Activated T-cell treated with anti-CD3 and anti-CD28 coated beads, Interleukin-2, amount 50 U/mL, for 24 hours (primary cell): ENCODE measurements at regions not wholly inside any gene's neighbourhood (a gene's known extent, or its start where the extent isn't known, plus 50 kb on each side); places are given as distances from the start of the nearest gene placed in this dataset.

ENCODE experiments used
- DNase-seq: peaks from one replicate; pipeline ENCODE4 v3.0.0-alpha.2; 2020
- H3K27ac Mint-ChIP-seq: 2 replicates; pipeline ENCODE4 v1.8.0; 2020; ENCODE audit warnings: mild to moderate bottlenecking, mixed read lengths
- H3K27me3 Mint-ChIP-seq: 2 replicates; pipeline ENCODE4 v1.8.0; 2020; ENCODE audit warnings: mixed read lengths
- H3K36me3 Mint-ChIP-seq: 2 replicates; pipeline ENCODE4 v1.8.0; 2020; ENCODE audit warnings: low read depth, mixed read lengths
- H3K4me1 Mint-ChIP-seq: 2 replicates; pipeline ENCODE4 v1.8.0; 2020; ENCODE audit warnings: low read depth, mixed read lengths
- H3K4me3 Mint-ChIP-seq: 2 replicates; pipeline ENCODE4 v1.8.0; 2020; ENCODE audit warnings: mild to moderate bottlenecking, moderate library complexity, mixed read lengths
- H3K9me3 Mint-ChIP-seq: 2 replicates; pipeline ENCODE4 v1.8.0; 2020; ENCODE audit warnings: mixed read lengths

DNA sequence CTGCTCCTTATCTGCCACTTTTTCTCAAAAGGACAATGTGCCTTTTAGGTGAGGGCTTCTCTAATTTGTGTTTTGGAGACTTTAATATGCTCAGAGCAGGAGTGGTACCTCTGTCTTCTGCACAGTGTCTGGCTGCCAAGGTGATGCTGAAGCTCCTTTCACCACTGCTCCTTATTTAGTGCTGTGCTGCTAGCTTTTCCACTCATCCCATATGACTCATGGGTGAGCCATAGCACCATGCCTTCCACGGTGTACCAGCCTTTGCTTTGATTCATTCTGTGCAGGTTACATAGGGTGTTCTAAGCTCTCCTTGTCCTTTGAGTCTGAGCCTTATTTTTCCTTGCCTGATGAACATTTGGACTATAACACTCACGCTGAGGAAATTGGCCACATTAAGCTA lies 202.4 kb downstream of the ARL6IP6 start:
- H3K9me3 Mint-ChIP-seq = no peaks in the 10 kb centered on the region
- no peak overlapping the region for H3K4me3 Mint-ChIP-seq
- no peak overlapping the region for H3K27ac Mint-ChIP-seq
- DNase-seq = no peak
- H3K27me3 Mint-ChIP-seq = peaks cover 9% of the 10 kb centered on the region
- no peaks in the 10 kb centered on the region for H3K36me3 Mint-ChIP-seq
- H3K4me1 Mint-ChIP-seq = no peaks in the 10 kb centered on the region

- no peak for DNase-seq
- H3K4me3 Mint-ChIP-seq = no peak overlapping the region
- no peaks in the 10 kb centered on the region for H3K9me3 Mint-ChIP-seq
- H3K27me3 Mint-ChIP-seq = no peaks in the 10 kb centered on the region
- H3K36me3 Mint-ChIP-seq = no peaks in the 10 kb centered on the region
- no peak overlapping the region for H3K27ac Mint-ChIP-seq
- H3K4me1 Mint-ChIP-seq = no peaks in the 10 kb centered on the region
Observed at GRCh38 chr2:152910970-152911369, 192.6 kb downstream of the ARL6IP6 start.

GRCh38 chr2:152907046-152907445 lies 188.6 kb downstream of the ARL6IP6 start:
- Mint-ChIP-seq H3K9me3 (no peaks in the 10 kb centered on the region), H3K36me3 (no peaks in the 10 kb centered on the region), H3K4me3 (no peak overlapping the region), H3K27ac (no peak overlapping the region), H3K4me1 (no peaks in the 10 kb centered on the region), H3K27me3 (no peaks in the 10 kb centered on the region)
- no peak for DNase-seq

DNA sequence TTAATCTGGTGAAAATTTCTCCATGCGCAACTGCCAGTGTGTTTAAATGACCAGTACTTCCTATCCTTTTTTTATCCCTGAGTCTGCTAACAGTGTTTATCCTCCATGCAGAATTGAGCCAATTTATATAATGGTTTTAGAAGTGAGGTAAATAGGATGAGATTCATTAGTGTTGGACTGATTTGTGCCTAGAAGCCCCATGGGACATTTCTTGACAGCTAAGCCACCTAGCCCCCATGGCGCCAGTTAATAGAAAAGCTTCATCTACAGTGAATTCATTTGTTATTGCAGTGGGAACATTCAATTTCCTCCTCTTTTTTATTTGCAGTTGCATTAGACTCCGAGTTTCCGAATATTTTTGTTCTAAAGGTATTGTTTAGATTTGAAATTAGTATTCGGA lies 175.6 kb downstream of the ARL6IP6 start:
- no peak overlapping the region for H3K27ac Mint-ChIP-seq
- no peak for DNase-seq
- no peaks in the 10 kb centered on the region for H3K4me1 Mint-ChIP-seq
- H3K9me3 Mint-ChIP-seq = no peaks in the 10 kb centered on the region
- no peak overlapping the region for H3K4me3 Mint-ChIP-seq
- no peaks in the 10 kb centered on the region for H3K36me3 Mint-ChIP-seq
- peaks cover 3% of the 10 kb centered on the region for H3K27me3 Mint-ChIP-seq

DNA sequence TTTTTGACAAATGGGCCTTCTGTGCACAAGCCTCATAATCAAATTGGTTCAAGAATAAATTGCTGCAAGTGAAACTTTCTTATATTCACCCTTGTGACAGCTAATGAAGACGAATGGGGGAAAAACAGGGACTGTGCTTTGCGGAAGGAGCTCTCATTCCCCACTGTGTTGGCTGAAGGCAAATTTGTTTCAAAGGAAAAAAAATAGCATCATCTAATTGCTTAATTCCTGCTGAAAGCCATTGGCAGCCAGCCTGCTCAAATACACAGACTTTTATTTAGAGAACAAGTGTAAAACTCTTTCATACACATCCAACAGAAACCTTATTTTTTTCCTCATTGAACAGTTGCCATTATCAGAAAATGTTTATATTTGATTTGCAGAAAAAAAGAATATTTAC lies 172.3 kb downstream of the ARL6IP6 start:
- Mint-ChIP-seq H3K27ac (no peak overlapping the region), H3K36me3 (no peaks in the 10 kb centered on the region), H3K9me3 (no peaks in the 10 kb centered on the region), H3K4me1 (no peaks in the 10 kb centered on the region), H3K4me3 (no peak overlapping the region), H3K27me3 (peaks cover 6% of the 10 kb centered on the region)
- DNase-seq = no peak

GRCh38 chr2:152883951-152884487 lies 165.6 kb downstream of the ARL6IP6 start:
- H3K27me3 Mint-ChIP-seq = peaks cover 2% of the 10 kb centered on the region
- no peak overlapping the region for H3K4me3 Mint-ChIP-seq
- H3K27ac Mint-ChIP-seq = no peak overlapping the region
- H3K36me3 Mint-ChIP-seq = no peaks in the 10 kb centered on the region
- DNase-seq = no peak
- H3K9me3 Mint-ChIP-seq = peaks cover 5% of the 10 kb centered on the region
- no peaks in the 10 kb centered on the region for H3K4me1 Mint-ChIP-seq

- H3K27me3 Mint-ChIP-seq = no peaks in the 10 kb centered on the region
- H3K27ac Mint-ChIP-seq = no peak overlapping the region
- DNase-seq = no peak
- H3K4me1 Mint-ChIP-seq = no peaks in the 10 kb centered on the region
- no peak overlapping the region for H3K4me3 Mint-ChIP-seq
- H3K9me3 Mint-ChIP-seq = peaks cover 5% of the 10 kb centered on the region
- no peaks in the 10 kb centered on the region for H3K36me3 Mint-ChIP-seq
Observed at GRCh38 chr2:152881527-152881926, 163.1 kb downstream of the ARL6IP6 start.

GRCh38 chr2:152879275-152879674 lies 160.9 kb downstream of the ARL6IP6 start:
- DNase-seq = no peak
- Mint-ChIP-seq H3K4me3 (no peak overlapping the region), H3K9me3 (peaks cover 5% of the 10 kb centered on the region), H3K27ac (no peak overlapping the region), H3K27me3 (no peaks in the 10 kb centered on the region), H3K4me1 (no peaks in the 10 kb centered on the region), H3K36me3 (no peaks in the 10 kb centered on the region)

DNA sequence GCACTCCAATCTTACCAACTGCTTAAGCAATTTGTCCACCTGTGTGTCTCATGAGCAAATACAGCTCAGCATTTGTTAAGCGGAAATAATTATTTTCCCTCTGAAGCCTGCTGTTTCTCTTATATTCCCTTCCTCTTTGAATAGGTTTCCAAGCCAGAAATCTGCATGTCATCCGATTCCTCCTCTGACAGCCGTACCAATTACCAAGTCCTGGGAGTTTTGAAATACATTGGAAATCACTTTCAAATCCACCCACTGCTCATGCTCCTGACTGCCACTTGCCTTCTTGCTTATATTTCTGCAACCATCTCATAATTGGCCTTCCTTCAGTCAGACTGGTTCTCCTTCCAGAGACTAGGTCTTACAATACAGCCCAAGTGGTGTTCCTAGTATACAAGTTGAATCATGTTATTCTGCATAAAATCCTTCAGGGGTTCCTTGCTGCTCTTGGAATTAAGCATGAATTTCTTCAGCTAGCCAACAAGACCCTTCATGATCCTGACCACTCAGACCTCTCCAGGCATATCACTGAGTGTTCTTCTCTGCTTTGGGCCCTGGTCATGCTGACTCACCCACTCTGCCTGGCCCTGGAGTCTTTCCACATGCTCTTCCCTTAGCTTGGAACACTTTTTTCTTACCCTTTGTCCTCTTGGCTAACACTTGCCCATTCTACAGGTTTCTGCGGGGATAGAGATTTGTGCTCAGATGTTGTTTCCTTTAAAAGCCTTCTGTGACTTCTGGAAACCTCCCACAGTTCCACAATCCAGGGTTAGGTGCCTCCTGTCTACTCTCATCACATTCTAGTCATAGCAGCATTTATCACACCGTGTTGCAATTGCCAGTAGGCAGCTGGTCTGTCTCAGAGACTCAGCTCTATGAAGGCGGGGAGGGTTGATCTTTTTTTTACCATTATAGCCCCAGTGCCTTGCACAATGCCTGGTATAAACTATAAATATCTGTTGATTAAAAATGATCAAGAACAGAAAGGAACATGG lies 157.6 kb downstream of the ARL6IP6 start:
- no peak for DNase-seq
- H3K36me3 Mint-ChIP-seq = no peaks in the 10 kb centered on the region
- no peak overlapping the region for H3K27ac Mint-ChIP-seq
- no peaks in the 10 kb centered on the region for H3K4me1 Mint-ChIP-seq
- no peak overlapping the region for H3K4me3 Mint-ChIP-seq
- no peaks in the 10 kb centered on the region for H3K9me3 Mint-ChIP-seq
- H3K27me3 Mint-ChIP-seq = no peaks in the 10 kb centered on the region

DNA sequence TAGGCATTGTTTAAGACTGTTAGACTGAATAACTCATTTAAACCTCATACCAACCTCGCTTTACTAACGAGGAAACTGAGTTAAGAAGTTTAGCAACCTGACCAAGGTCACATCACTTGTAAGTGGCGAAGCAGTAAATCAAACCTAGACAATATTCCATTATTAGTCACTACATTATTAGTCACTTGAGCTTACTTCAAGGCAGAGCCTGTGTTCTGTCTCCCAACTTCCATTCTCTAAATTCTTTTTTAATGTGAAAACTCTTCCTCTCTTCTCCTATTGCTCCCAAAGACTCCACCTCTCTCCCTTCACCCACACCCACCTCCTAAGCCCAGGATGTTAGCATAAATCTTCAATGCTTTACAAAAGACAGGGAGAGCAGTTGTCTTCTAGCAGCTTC lies 156.5 kb downstream of the ARL6IP6 start:
- H3K36me3 Mint-ChIP-seq = no peaks in the 10 kb centered on the region
- H3K9me3 Mint-ChIP-seq = no peaks in the 10 kb centered on the region
- DNase-seq = no peak
- no peak overlapping the region for H3K4me3 Mint-ChIP-seq
- H3K4me1 Mint-ChIP-seq = no peaks in the 10 kb centered on the region
- H3K27me3 Mint-ChIP-seq = no peaks in the 10 kb centered on the region
- no peak overlapping the region for H3K27ac Mint-ChIP-seq

DNA sequence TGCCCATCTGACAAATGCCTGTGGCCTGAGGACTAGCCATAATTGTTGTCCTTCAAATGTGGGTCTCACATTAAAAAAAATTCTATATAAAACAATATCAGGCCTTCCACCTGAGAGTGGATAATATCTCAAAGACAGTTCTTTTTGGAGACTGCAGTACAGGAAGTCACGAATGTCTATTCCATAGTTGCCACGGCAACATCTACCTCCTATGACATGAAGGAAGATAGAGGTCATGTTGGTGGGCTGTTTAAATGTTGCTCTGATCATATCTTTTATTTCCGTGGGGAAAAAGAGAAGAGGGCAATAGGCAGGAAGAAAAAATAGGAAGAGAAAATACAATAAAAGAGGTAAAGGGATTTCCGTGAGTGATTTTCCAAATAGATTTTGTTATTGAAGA lies 151.8 kb downstream of the ARL6IP6 start:
- Mint-ChIP-seq H3K27me3 (no peaks in the 10 kb centered on the region), H3K27ac (no peak overlapping the region), H3K4me1 (no peaks in the 10 kb centered on the region), H3K36me3 (no peaks in the 10 kb centered on the region), H3K4me3 (no peak overlapping the region), H3K9me3 (no peaks in the 10 kb centered on the region)
- DNase-seq = no peak

DNA sequence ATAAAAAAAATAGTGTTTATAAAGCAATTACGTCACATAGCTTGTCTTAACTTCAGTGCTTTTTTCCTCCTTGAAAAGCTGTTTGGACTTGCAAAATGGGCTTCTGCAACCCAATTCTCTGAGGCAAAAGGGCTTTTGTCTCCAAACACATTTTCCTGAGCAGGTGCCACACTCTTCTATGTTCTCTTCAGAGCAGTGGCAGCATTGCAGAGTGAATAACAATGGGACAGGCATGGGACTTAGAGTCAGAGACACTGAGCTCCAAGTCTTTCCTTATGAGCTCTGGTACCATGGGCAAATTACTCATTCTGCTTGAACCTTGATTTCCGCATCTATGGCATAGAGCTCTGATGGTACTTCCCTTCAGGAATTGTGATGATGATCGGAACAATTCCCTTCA lies 149.0 kb downstream of the ARL6IP6 start:
- Mint-ChIP-seq H3K4me3 (no peak overlapping the region), H3K36me3 (no peaks in the 10 kb centered on the region), H3K9me3 (peaks cover 16% of the 10 kb centered on the region), H3K27me3 (no peaks in the 10 kb centered on the region), H3K27ac (no peak overlapping the region), H3K4me1 (no peaks in the 10 kb centered on the region)
- no peak for DNase-seq

DNA sequence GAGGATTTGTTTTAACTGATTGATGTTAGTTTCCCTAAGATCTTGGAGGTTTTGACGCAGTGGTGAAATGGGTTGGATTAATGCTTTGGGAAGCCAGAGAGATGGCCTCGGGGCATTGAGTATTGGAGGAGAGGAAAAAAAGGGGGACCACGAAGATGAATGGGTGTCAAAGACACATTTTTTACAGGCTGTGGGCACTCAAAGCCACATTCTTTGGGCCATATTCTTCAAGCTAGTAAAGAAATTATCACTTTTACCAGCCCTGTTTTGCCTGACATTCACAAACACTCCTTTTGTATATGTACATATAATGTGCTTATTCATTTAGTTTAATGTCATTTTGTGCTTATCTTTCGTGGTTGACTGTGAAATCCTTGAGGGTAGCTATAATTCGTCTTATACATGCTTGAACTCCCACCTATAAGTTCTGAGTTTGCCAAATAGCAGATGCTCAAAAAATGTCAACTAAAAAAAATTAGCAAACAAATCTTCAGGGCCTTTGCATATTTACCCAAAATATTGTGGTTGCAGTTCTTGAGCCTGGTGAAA lies 146.3 kb downstream of the ARL6IP6 start:
- Mint-ChIP-seq H3K36me3 (no peaks in the 10 kb centered on the region), H3K4me1 (no peaks in the 10 kb centered on the region), H3K27me3 (peaks cover 2% of the 10 kb centered on the region), H3K4me3 (no peak overlapping the region), H3K9me3 (peaks cover 31% of the 10 kb centered on the region), H3K27ac (no peak overlapping the region)
- DNase-seq = no peak

DNA sequence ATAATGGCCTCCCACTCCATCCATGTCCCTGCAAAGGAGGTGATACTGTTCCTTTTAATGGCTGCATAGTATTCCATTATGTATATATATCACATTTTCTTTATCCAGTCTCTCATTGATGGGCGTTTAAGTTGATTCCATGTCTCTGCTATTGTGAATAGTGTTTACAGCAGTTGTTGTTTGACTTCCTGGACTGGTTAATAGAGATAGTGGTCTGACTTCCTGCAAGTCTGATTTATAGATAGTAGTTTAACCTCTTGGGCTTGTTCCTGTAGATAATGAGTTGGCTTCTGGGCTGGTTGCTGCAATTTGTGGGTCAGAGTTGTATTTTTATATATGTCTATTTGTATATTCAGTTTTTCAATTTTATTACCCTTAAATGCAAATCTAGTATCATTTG lies 145.4 kb downstream of the ARL6IP6 start:
- peaks cover 31% of the 10 kb centered on the region for H3K9me3 Mint-ChIP-seq
- no peak for DNase-seq
- H3K4me3 Mint-ChIP-seq = no peak overlapping the region
- peaks cover 8% of the 10 kb centered on the region for H3K27me3 Mint-ChIP-seq
- no peaks in the 10 kb centered on the region for H3K4me1 Mint-ChIP-seq
- H3K27ac Mint-ChIP-seq = no peak overlapping the region
- H3K36me3 Mint-ChIP-seq = no peaks in the 10 kb centered on the region

- Mint-ChIP-seq H3K4me3 (no peak overlapping the region), H3K27ac (no peak overlapping the region), H3K9me3 (peaks cover 31% of the 10 kb centered on the region), H3K4me1 (no peaks in the 10 kb centered on the region), H3K27me3 (peaks cover 13% of the 10 kb centered on the region), H3K36me3 (no peaks in the 10 kb centered on the region)
- DNase-seq = no peak
Observed at GRCh38 chr2:152861349-152861942, 143.0 kb downstream of the ARL6IP6 start.
